Lower leg skin (tissue), 3 donors: ENCODE measurements at regions not wholly inside any gene's neighbourhood (a gene's known extent, or its start where the extent isn't known, plus 50 kb on each side); places are given as distances from the start of the nearest gene placed in this dataset.
"Not testable (repeated sequence)": the region's sequence is repeated elsewhere in the genome, so short reads cannot be mapped to it uniquely, and the experiment has no call there.

Source experiments
- POLR2A ChIP-seq, 2 donors: fragments of 450-650 bp; IDR thresholded peaks; one replicate each; pipeline ENCODE4 v1.6.1; 2016 to 2017; ENCODE audit warnings: antibody characterized with exemption in 2 of 2, mild to moderate bottlenecking in 1 of 2, moderate library complexity in 1 of 2
- TF ChIP-seq, protein P1 (sequence below), 3 donors: fragments of 450-650 bp; IDR thresholded peaks; one replicate each; pipeline ENCODE4 v1.5.1; 2016; ENCODE audit warnings: antibody characterized with exemption in 3 of 3, mild to moderate bottlenecking in 3 of 3, moderate library complexity in 2 of 3

DNA sequence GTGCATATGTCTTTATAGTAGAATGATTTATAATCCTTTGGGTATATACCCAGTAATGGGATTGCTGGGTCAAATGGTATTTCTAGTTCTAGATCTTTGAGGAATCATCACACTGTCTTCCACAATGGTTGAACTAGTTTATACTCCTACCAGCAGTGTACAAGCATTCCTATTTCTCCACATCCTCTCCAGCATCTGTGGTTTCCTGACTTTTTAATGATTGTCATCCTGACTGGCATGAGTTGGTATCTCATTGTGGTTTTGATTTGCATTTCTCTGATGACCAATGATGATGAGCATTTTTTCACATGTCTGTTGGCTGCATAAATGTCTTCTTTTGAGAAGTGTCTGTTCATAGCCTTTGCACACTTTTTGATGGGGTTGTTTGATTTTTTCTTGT, 152.8 kb downstream of the INHBA start:
- TF ChIP-seq, protein P1, sequence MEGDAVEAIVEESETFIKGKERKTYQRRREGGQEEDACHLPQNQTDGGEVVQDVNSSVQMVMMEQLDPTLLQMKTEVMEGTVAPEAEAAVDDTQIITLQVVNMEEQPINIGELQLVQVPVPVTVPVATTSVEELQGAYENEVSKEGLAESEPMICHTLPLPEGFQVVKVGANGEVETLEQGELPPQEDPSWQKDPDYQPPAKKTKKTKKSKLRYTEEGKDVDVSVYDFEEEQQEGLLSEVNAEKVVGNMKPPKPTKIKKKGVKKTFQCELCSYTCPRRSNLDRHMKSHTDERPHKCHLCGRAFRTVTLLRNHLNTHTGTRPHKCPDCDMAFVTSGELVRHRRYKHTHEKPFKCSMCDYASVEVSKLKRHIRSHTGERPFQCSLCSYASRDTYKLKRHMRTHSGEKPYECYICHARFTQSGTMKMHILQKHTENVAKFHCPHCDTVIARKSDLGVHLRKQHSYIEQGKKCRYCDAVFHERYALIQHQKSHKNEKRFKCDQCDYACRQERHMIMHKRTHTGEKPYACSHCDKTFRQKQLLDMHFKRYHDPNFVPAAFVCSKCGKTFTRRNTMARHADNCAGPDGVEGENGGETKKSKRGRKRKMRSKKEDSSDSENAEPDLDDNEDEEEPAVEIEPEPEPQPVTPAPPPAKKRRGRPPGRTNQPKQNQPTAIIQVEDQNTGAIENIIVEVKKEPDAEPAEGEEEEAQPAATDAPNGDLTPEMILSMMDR (IDR thresholded peaks at IDR 0.05): not testable (repeated sequence)
- not testable (repeated sequence) for TF ChIP-seq POLR2A (IDR thresholded peaks at IDR 0.05)
